GM23338 (cell line): ENCODE measurements at regions not wholly inside any gene's neighbourhood (a gene's known extent, or its start where the extent isn't known, plus 50 kb on each side); places are given as distances from the start of the nearest gene placed in this dataset. TPM values are rescaled to one million over a fixed set of nuclear protein-coding genes. Genes with fewer than 3 reads are reported as not detected.

Source experiments
- EZH2 ChIP-seq: fragments of 200-600 bp; sonication (generic); IDR thresholded peaks from one replicate; pipeline ENCODE4 v1.8.0; 2017; ENCODE audit warnings: antibody characterized with exemption, mild to moderate bottlenecking, low read depth; ENCODE audit not compliant: unreplicated experiment
- EZH2phosphoT487 ChIP-seq: fragments of 200-600 bp; sonication (generic); IDR thresholded peaks from one replicate; pipeline ENCODE4 v1.8.1; 2018; ENCODE audit warnings: antibody characterized with exemption; ENCODE audit not compliant: unreplicated experiment
- JUNB ChIP-seq: IDR thresholded peaks from one replicate; pipeline ENCODE4 v1.6.1; 2016; ENCODE audit warnings: antibody characterized with exemption; ENCODE audit not compliant: unreplicated experiment
- NANOG ChIP-seq: IDR thresholded peaks from 2 replicates; pipeline ENCODE4 v1.6.1; 2016; ENCODE audit warnings: antibody characterized with exemption, borderline replicate concordance
- STAT1 ChIP-seq: IDR thresholded peaks from one replicate; pipeline ENCODE4 v1.6.1; 2016; ENCODE audit warnings: antibody characterized with exemption; ENCODE audit not compliant: unreplicated experiment
- microRNA-seq: library from miRNA; unstranded; fragments of <30 nt; microRNA quantifications from one replicate; pipeline ENCODE4, GENCODE V29; 2017
- small RNA-seq: library from RNA; depleted of rRNA; stranded (forward); fragments of <200 nt; gene quantifications from one replicate; pipeline ENCODE3, GENCODE V24; 2014; ENCODE audit warnings: low replicate concordance
- TF ChIP-seq, protein P1 (sequence below): IDR thresholded peaks from 2 replicates; pipeline ENCODE4 v1.6.1; 2016; ENCODE audit warnings: antibody characterized with exemption
- TF ChIP-seq, protein P2 (sequence below), 2 experiments: fragments of 200-600 bp in 1 of 2; sonication (generic) in 1 of 2; conservative IDR thresholded peaks; 2 replicates each; pipeline versions ENCODE4 v1.5.1 to v1.6.1; 2016 to 2017; ENCODE audit warnings: antibody characterized with exemption in 2 of 2, low read depth in 2 of 2, mild to moderate bottlenecking in 2 of 2, moderate library complexity in 1 of 2

DNA sequence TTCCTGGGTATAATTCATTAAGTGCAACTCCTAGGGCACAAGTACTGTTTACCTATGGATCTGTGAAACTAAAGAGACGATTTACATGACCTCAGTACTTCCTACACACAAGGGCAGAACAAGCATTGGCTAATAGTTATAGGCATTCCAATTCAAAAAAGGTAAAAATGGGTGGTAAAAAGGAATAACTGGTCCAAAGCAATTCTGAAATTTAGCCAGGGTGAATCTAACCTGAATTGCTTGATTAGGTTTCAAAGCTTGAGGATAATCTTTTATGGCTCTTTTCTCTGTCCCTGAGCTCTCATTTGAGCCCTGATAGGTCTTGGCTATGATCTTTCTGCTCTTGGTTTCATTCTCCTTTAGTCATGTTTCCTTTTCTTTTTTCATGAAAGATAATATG lies 52.3 kb upstream of the CALCR start (continued):
- TF ChIP-seq, protein P1, sequence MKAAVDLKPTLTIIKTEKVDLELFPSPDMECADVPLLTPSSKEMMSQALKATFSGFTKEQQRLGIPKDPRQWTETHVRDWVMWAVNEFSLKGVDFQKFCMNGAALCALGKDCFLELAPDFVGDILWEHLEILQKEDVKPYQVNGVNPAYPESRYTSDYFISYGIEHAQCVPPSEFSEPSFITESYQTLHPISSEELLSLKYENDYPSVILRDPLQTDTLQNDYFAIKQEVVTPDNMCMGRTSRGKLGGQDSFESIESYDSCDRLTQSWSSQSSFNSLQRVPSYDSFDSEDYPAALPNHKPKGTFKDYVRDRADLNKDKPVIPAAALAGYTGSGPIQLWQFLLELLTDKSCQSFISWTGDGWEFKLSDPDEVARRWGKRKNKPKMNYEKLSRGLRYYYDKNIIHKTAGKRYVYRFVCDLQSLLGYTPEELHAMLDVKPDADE, result no peak
- TF ChIP-seq, protein P2, sequence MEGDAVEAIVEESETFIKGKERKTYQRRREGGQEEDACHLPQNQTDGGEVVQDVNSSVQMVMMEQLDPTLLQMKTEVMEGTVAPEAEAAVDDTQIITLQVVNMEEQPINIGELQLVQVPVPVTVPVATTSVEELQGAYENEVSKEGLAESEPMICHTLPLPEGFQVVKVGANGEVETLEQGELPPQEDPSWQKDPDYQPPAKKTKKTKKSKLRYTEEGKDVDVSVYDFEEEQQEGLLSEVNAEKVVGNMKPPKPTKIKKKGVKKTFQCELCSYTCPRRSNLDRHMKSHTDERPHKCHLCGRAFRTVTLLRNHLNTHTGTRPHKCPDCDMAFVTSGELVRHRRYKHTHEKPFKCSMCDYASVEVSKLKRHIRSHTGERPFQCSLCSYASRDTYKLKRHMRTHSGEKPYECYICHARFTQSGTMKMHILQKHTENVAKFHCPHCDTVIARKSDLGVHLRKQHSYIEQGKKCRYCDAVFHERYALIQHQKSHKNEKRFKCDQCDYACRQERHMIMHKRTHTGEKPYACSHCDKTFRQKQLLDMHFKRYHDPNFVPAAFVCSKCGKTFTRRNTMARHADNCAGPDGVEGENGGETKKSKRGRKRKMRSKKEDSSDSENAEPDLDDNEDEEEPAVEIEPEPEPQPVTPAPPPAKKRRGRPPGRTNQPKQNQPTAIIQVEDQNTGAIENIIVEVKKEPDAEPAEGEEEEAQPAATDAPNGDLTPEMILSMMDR (conservative IDR thresholded peaks at IDR 0.05; ENCODE audit: low read depth in 2 of 2), result no peak
- TF ChIP-seq JUNB (no peak), NANOG (no peak), STAT1 (no peak), EZH2 (no peak), EZH2phosphoT487 (no peak)

Small RNAs in the stretch of these regions (microRNA-seq; reads per million reads assigned to microRNA genes)
- 0.66 reads per million for gene MIR4652

Small RNAs in the stretch of these regions (small RNA-seq; reads per million reads assigned to genes)
- gene AC002075.2 (not detected), gene MIR4652 (0.20 reads per million)
